SK-N-SH treated with all-trans-retinoic acid at 6 μM for 48 hours (cell line): ENCODE measurements at regions not wholly inside any gene's neighbourhood (a gene's known extent, or its start where the extent isn't known, plus 50 kb on each side); places are given as distances from the start of the nearest gene placed in this dataset.

Experiments
- ATAC-seq: fragments of 200-7000 bp; cut with Tn5 transposase; 3 replicates; pipeline ENCODE4 v1.9.1; 2020; ENCODE audit warnings: mild to moderate bottlenecking, moderate library complexity
- ARNTL ChIP-seq: fragments of 450-650 bp; formaldehyde crosslinking; IDR thresholded peaks from 2 replicates; pipeline ENCODE4 v1.5.0; 2020; ENCODE audit warnings: low read depth, mild to moderate bottlenecking, moderate library complexity, borderline replicate concordance
- BACH2 ChIP-seq: fragments of 250-450 bp; sonication (Bioruptor Pico); IDR thresholded peaks from 2 replicates; pipeline ENCODE4 v1.9.0; 2021; ENCODE audit warnings: mild to moderate bottlenecking, borderline replicate concordance
- CREB5 ChIP-seq: fragments of 250-450 bp; sonication (Bioruptor Pico); IDR thresholded peaks from 2 replicates; pipeline ENCODE4 v1.5.1; 2020; ENCODE audit warnings: low read depth, mild to moderate bottlenecking, moderate library complexity
- CSDC2 ChIP-seq: fragments of 250-450 bp; sonication (Bioruptor Pico); IDR thresholded peaks from 2 replicates; pipeline ENCODE4 v1.5.0; 2020; ENCODE audit warnings: mild to moderate bottlenecking, moderate library complexity
- CSRNP3 ChIP-seq: fragments of 250-450 bp; sonication (Bioruptor Pico); IDR thresholded peaks from 2 replicates; pipeline ENCODE4 v1.5.1; 2021; ENCODE audit warnings: mild to moderate bottlenecking, moderate library complexity
- ESRRG ChIP-seq: fragments of 250-450 bp; sonication (Bioruptor Pico); IDR thresholded peaks from 2 replicates; pipeline ENCODE4 v1.6.1; 2021; ENCODE audit warnings: mild to moderate bottlenecking
- GLIS3 ChIP-seq: fragments of 250-450 bp; sonication (Bioruptor Pico); IDR thresholded peaks from 2 replicates; pipeline ENCODE4 v1.5.0; 2020; ENCODE audit warnings: mild to moderate bottlenecking, moderate library complexity
- ISL1 ChIP-seq: fragments of 250-450 bp; sonication (Bioruptor Pico); IDR thresholded peaks from 2 replicates; pipeline ENCODE4 v2.1.2; 2022; ENCODE audit warnings: mild to moderate bottlenecking, moderate library complexity
- OSR1 ChIP-seq: fragments of 250-450 bp; sonication (Bioruptor Pico); IDR thresholded peaks from 2 replicates; pipeline ENCODE4 v1.8.0; 2022; ENCODE audit warnings: moderate library complexity, mild to moderate bottlenecking, inconsistent platforms
- PATZ1 ChIP-seq: fragments of 250-450 bp; sonication (Bioruptor Pico); IDR thresholded peaks from 2 replicates; pipeline ENCODE4 v1.8.0; 2020; ENCODE audit warnings: mild to moderate bottlenecking, moderate library complexity, borderline replicate concordance
- POU6F1 ChIP-seq: fragments of 250-450 bp; sonication (Bioruptor Pico); IDR thresholded peaks from 2 replicates; pipeline ENCODE4 v1.8.0; 2021; ENCODE audit warnings: low read depth, mild to moderate bottlenecking, moderate library complexity, borderline replicate concordance
- PPARA ChIP-seq: fragments of 250-450 bp; sonication (Bioruptor Pico); IDR thresholded peaks from 2 replicates; pipeline ENCODE4 v1.5.0; 2020; ENCODE audit warnings: mild to moderate bottlenecking, borderline replicate concordance
- RARB ChIP-seq: fragments of 250-450 bp; sonication (Bioruptor Pico); IDR thresholded peaks from 2 replicates; pipeline ENCODE4 v1.8.0; 2021; ENCODE audit warnings: mild to moderate bottlenecking, moderate library complexity
- TCF4 ChIP-seq: fragments of 250-450 bp; sonication (Bioruptor Pico); IDR thresholded peaks from 2 replicates; pipeline ENCODE4 v1.8.0; 2021; ENCODE audit warnings: mild to moderate bottlenecking, moderate library complexity, borderline replicate concordance
- TOX ChIP-seq: fragments of 250-450 bp; sonication (Bioruptor Pico); IDR thresholded peaks from 2 replicates; pipeline ENCODE4 v1.8.0; 2021; ENCODE audit warnings: mild to moderate bottlenecking, moderate library complexity, borderline replicate concordance
- TSHZ2 ChIP-seq: fragments of 250-450 bp; sonication (Bioruptor Pico); IDR thresholded peaks from 2 replicates; pipeline ENCODE4 v1.5.0; 2020; ENCODE audit warnings: mild to moderate bottlenecking, moderate library complexity
- ZC3H10 ChIP-seq: fragments of 250-450 bp; sonication (Bioruptor Pico); IDR thresholded peaks from 2 replicates; pipeline ENCODE4 v1.5.1; 2021; ENCODE audit warnings: mild to moderate bottlenecking, moderate library complexity
- ZFP3 ChIP-seq: fragments of 250-450 bp; sonication (Bioruptor Pico); IDR thresholded peaks from 2 replicates; pipeline ENCODE4 v1.5.0; 2020; ENCODE audit warnings: mild to moderate bottlenecking, moderate library complexity
- ZFP30 ChIP-seq: fragments of 450-650 bp; formaldehyde crosslinking; IDR thresholded peaks from 2 replicates; pipeline ENCODE4 v1.5.0; 2022; ENCODE audit warnings: mild to moderate bottlenecking, moderate library complexity
- ZNF565 ChIP-seq: fragments of 450-650 bp; formaldehyde crosslinking; conservative IDR thresholded peaks from 2 replicates; pipeline ENCODE4 v1.5.0; 2020; ENCODE audit warnings: low read depth, mild to moderate bottlenecking, moderate library complexity
- ZNF70 ChIP-seq: fragments of 450-650 bp; formaldehyde crosslinking; IDR thresholded peaks from 2 replicates; pipeline ENCODE4 v1.5.0; 2020; ENCODE audit warnings: mild to moderate bottlenecking, moderate library complexity
- ZNF8 ChIP-seq: fragments of 450-650 bp; formaldehyde crosslinking; IDR thresholded peaks from 2 replicates; pipeline ENCODE4 v1.5.0; 2020; ENCODE audit warnings: mild to moderate bottlenecking, moderate library complexity

GRCh38 chr3:95227092-95227491 is 1164.2 kb downstream of the NSUN3 start:
- no peak for ATAC-seq
- TF ChIP-seq TSHZ2 (CRISPR knock-in tag) (no peak), PPARA (CRISPR knock-in tag) (no peak), ARNTL (CRISPR knock-in tag) (no peak), ISL1 (CRISPR knock-in tag) (no peak), POU6F1 (no peak), ZNF70 (CRISPR knock-in tag) (no peak), TCF4 (CRISPR knock-in tag) (no peak), RARB (CRISPR knock-in tag) (no peak), CSRNP3 (CRISPR knock-in tag) (no peak), CSDC2 (CRISPR knock-in tag) (no peak), OSR1 (no peak), ZFP30 (no peak), ZNF8 (CRISPR knock-in tag) (no peak), GLIS3 (CRISPR knock-in tag) (no peak), TOX (CRISPR knock-in tag) (no peak), PATZ1 (CRISPR knock-in tag) (no peak), BACH2 (CRISPR knock-in tag) (no peak), CREB5 (no peak), ZC3H10 (CRISPR knock-in tag) (no peak), ZNF565 (CRISPR knock-in tag) (no peak)

GRCh38 chr3:95228416-95228815 is 1165.6 kb downstream of the NSUN3 start:
- no peak for ATAC-seq
- TF ChIP-seq PPARA (CRISPR knock-in tag) (no peak), CSRNP3 (CRISPR knock-in tag) (no peak), CSDC2 (CRISPR knock-in tag) (no peak), TOX (CRISPR knock-in tag) (no peak), TCF4 (CRISPR knock-in tag) (no peak), ZFP3 (no peak), TSHZ2 (CRISPR knock-in tag) (no peak), BACH2 (CRISPR knock-in tag) (no peak), ISL1 (CRISPR knock-in tag) (no peak), ESRRG (CRISPR knock-in tag) (no peak), CREB5 (no peak), ZNF565 (CRISPR knock-in tag) (no peak)
